ENCODE measurements at regions not wholly inside any gene's neighbourhood (a gene's known extent, or its start where the extent isn't known, plus 50 kb on each side); places are given as distances from the start of the nearest gene placed in this dataset.
"Not testable (repeated sequence)": the region's sequence is repeated elsewhere in the genome, so short reads cannot be mapped to it uniquely, and the experiment has no call there.

- ChIA-PET CTCF (no interaction called here), POLR2A (no interaction called here)
- Histone ChIP-seq H3K4me3 (ENCODE audit: low read length) (no peak overlapping the region), H3K4me1 (ENCODE audit: insufficient read depth, low read length) (no peaks in the 10 kb centered on the region), H3K27me3 (ENCODE audit: insufficient read depth, low read length, poor library complexity, severe bottlenecking) (no peaks in the 10 kb centered on the region), H3K36me3 (ENCODE audit: insufficient read depth, low read length) (no peaks in the 10 kb centered on the region), H3K27ac (ENCODE audit: low read depth, low read length) (no peak overlapping the region), H3K9me3 (ENCODE audit: low read length) (no peaks in the 10 kb centered on the region)
- Mint-ChIP-seq H3K4me1 (no peaks in the 10 kb centered on the region), H3K4me3 (no peak overlapping the region), H3K36me3 (no peaks in the 10 kb centered on the region), H3K27ac (no peak overlapping the region), H3K9me3 (peaks cover 0 to 6% (median 5%) of the 10 kb centered on the region in 5 donors), H3K27me3 (no peaks in the 10 kb centered on the region)
- DNase-seq: no peak
Observed at GRCh38 chr7:15086131-15086611, 183.6 kb upstream of the DGKB start.

GRCh38 chr7:15085366-15085765 is 182.8 kb upstream of the DGKB start:
- no peak overlapping the region for H3K27ac ChIP-seq (ENCODE audit: low read depth, low read length)
- Mint-ChIP-seq H3K27me3 (no peaks in the 10 kb centered on the region), H3K4me1 (no peaks in the 10 kb centered on the region), H3K4me3 (no peak overlapping the region), H3K36me3 (no peaks in the 10 kb centered on the region), H3K27ac (no peak overlapping the region), H3K9me3 (peaks cover 0 to 6% (median 5%) of the 10 kb centered on the region in 5 donors)
- H3K4me3 ChIP-seq (ENCODE audit: low read length): no peak overlapping the region
- POLR2A ChIA-PET: no interaction called here
- CTCF ChIA-PET: no interaction called here
- H3K4me1 ChIP-seq (ENCODE audit: insufficient read depth, low read length): no peaks in the 10 kb centered on the region
- H3K9me3 ChIP-seq (ENCODE audit: low read length): no peaks in the 10 kb centered on the region
- no peaks in the 10 kb centered on the region for H3K36me3 ChIP-seq (ENCODE audit: insufficient read depth, low read length)
- no peaks in the 10 kb centered on the region for H3K27me3 ChIP-seq (ENCODE audit: insufficient read depth, low read length, poor library complexity, severe bottlenecking)
- no peak for DNase-seq

GRCh38 chr7:15084368-15084767 is 181.8 kb upstream of the DGKB start:
- Histone ChIP-seq H3K4me3 (ENCODE audit: low read length) (no peak overlapping the region), H3K27me3 (ENCODE audit: insufficient read depth, low read length, poor library complexity, severe bottlenecking) (no peaks in the 10 kb centered on the region), H3K36me3 (ENCODE audit: insufficient read depth, low read length) (no peaks in the 10 kb centered on the region), H3K9me3 (ENCODE audit: low read length) (no peaks in the 10 kb centered on the region), H3K4me1 (ENCODE audit: insufficient read depth, low read length) (no peaks in the 10 kb centered on the region), H3K27ac (ENCODE audit: low read depth, low read length) (no peak overlapping the region)
- POLR2A ChIA-PET: no interaction called here
- peaks cover 0 to 5% (median 2%) of the 10 kb centered on the region in 5 donors for H3K9me3 Mint-ChIP-seq
- no peak overlapping the region for H3K27ac Mint-ChIP-seq
- no peaks in the 10 kb centered on the region for H3K4me1 Mint-ChIP-seq
- CTCF ChIA-PET: no interaction called here
- no peaks in the 10 kb centered on the region for H3K27me3 Mint-ChIP-seq
- no peak overlapping the region for H3K4me3 Mint-ChIP-seq
- DNase-seq: no peak
- H3K36me3 Mint-ChIP-seq: no peaks in the 10 kb centered on the region

- Histone ChIP-seq H3K36me3 (ENCODE audit: insufficient read depth, low read length) (no peaks in the 10 kb centered on the region), H3K27me3 (ENCODE audit: insufficient read depth, low read length, poor library complexity, severe bottlenecking) (no peaks in the 10 kb centered on the region), H3K27ac (ENCODE audit: low read depth, low read length) (no peak overlapping the region), H3K4me1 (ENCODE audit: insufficient read depth, low read length) (no peaks in the 10 kb centered on the region), H3K4me3 (ENCODE audit: low read length) (no peak overlapping the region), H3K9me3 (ENCODE audit: low read length) (no peaks in the 10 kb centered on the region)
- no peaks in the 10 kb centered on the region for H3K4me1 Mint-ChIP-seq
- no peaks in the 10 kb centered on the region for H3K27me3 Mint-ChIP-seq
- no peak overlapping the region for H3K4me3 Mint-ChIP-seq
- H3K36me3 Mint-ChIP-seq: no peaks in the 10 kb centered on the region
- no peak overlapping the region for H3K27ac Mint-ChIP-seq
- POLR2A ChIA-PET: no interaction called here
- peaks cover 0 to 10% (median 2%) of the 10 kb centered on the region in 5 donors for H3K9me3 Mint-ChIP-seq
- CTCF ChIA-PET: no interaction called here
- no peak for DNase-seq
Observed at GRCh38 chr7:15081891-15082290, 179.3 kb upstream of the DGKB start.

GRCh38 chr7:15073301-15073700 is 170.8 kb upstream of the DGKB start:
- H3K27ac Mint-ChIP-seq: no peak overlapping the region

DNA sequence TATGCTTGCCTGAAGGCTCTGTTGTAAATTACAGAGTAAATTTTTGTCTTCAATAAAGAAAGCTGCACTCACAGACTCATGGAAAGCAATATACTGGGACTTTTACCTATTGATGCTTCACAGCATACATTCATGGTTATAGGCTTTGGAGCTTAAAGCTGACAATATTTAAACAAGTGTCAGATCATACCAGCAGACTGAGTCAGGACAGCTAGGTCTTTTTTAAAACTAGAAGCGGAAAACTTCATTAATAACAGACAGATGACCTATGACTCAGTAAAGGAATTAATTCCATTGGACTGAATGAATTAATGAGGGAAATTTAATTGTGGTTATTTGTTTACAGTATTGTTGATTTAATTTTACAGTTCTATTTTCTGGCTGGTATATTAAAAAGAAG is 165.8 kb upstream of the DGKB start:
- Mint-ChIP-seq H3K4me3 (no peak overlapping the region), H3K27ac (no peak overlapping the region), H3K27me3 (no peaks in the 10 kb centered on the region), H3K36me3 (no peaks in the 10 kb centered on the region), H3K4me1 (no peaks in the 10 kb centered on the region), H3K9me3 (peaks cover 3 to 19% (median 4%) of the 10 kb centered on the region in 5 donors)
- DNase-seq: no peak
- no peak overlapping the region for H3K27ac ChIP-seq (ENCODE audit: low read depth, low read length)
- no peaks in the 10 kb centered on the region for H3K9me3 ChIP-seq (ENCODE audit: low read length)
- H3K4me3 ChIP-seq (ENCODE audit: low read length): no peak overlapping the region
- H3K36me3 ChIP-seq (ENCODE audit: insufficient read depth, low read length): no peaks in the 10 kb centered on the region
- H3K4me1 ChIP-seq (ENCODE audit: insufficient read depth, low read length): no peaks in the 10 kb centered on the region
- H3K27me3 ChIP-seq (ENCODE audit: insufficient read depth, low read length, poor library complexity, severe bottlenecking): no peaks in the 10 kb centered on the region
- ChIA-PET POLR2A (no interaction called here), CTCF (no interaction called here)

More at GRCh38 chr7:15073301-15073700, 170.8 kb upstream of the DGKB start:
- Histone ChIP-seq H3K4me3 (ENCODE audit: low read length) (no peak overlapping the region), H3K27ac (ENCODE audit: low read depth, low read length) (no peak overlapping the region), H3K36me3 (ENCODE audit: insufficient read depth, low read length) (no peaks in the 10 kb centered on the region), H3K27me3 (ENCODE audit: insufficient read depth, low read length, poor library complexity, severe bottlenecking) (no peaks in the 10 kb centered on the region), H3K4me1 (ENCODE audit: insufficient read depth, low read length) (no peaks in the 10 kb centered on the region), H3K9me3 (ENCODE audit: low read length) (no peaks in the 10 kb centered on the region)
- DNase-seq: no peak
- peaks cover 0 to 9% (median 2%) of the 10 kb centered on the region in 5 donors for H3K9me3 Mint-ChIP-seq
- H3K4me1 Mint-ChIP-seq: no peaks in the 10 kb centered on the region
- H3K27me3 Mint-ChIP-seq: no peaks in the 10 kb centered on the region
- ChIA-PET CTCF (no interaction called here), POLR2A (no interaction called here)
- no peaks in the 10 kb centered on the region for H3K36me3 Mint-ChIP-seq
- H3K4me3 Mint-ChIP-seq: no peak overlapping the region

DNA sequence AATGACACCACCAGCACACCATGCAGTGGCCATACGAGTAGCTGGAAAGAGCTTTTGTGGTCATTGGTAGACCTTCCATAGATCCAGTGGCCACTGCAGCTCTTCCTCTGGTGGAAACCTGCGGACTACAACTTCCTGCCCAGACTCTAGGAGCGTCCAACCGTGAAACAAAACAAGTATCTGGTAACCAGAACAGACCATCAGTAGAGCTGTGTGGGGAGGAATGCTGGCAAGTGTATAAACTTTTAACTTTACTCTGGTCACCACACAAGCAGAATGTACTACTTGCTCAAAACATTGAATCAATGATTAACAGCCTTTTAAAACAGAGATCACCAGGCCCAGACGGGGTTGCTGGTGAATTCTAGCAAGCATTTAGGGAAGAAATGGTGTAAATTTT is 154.7 kb upstream of the DGKB start:
- CTCF ChIA-PET: no interaction called here
- H3K4me1 Mint-ChIP-seq: no peaks in the 10 kb centered on the region

GRCh38 chr7:15054304-15054703 is 151.8 kb upstream of the DGKB start:
- H3K4me3 ChIP-seq (ENCODE audit: low read length); H3K27me3 ChIP-seq (ENCODE audit: insufficient read depth, low read length, poor library complexity, severe bottlenecking); H3K27ac ChIP-seq (ENCODE audit: low read depth, low read length); CTCF ChIA-PET; H3K36me3 ChIP-seq (ENCODE audit: insufficient read depth, low read length); H3K9me3 Mint-ChIP-seq; H3K4me1 ChIP-seq (ENCODE audit: insufficient read depth, low read length); H3K27me3 Mint-ChIP-seq; H3K36me3 Mint-ChIP-seq; DNase-seq; H3K4me3 Mint-ChIP-seq; H3K4me1 Mint-ChIP-seq; POLR2A ChIA-PET; H3K27ac Mint-ChIP-seq; H3K9me3 ChIP-seq (ENCODE audit: low read length): not testable (repeated sequence)

More for the DNA sequence above, 154.7 kb upstream of the DGKB start:
- no peaks in the 10 kb centered on the region for H3K27me3 ChIP-seq (ENCODE audit: insufficient read depth, low read length, poor library complexity, severe bottlenecking)
- H3K27ac ChIP-seq (ENCODE audit: low read depth, low read length): no peak overlapping the region
- peaks cover 0 to 10% (median 2%) of the 10 kb centered on the region in 5 donors for H3K9me3 Mint-ChIP-seq
- H3K27ac Mint-ChIP-seq: no peak overlapping the region
- no peaks in the 10 kb centered on the region for H3K9me3 ChIP-seq (ENCODE audit: low read length)
- no peaks in the 10 kb centered on the region for H3K27me3 Mint-ChIP-seq
- H3K36me3 ChIP-seq (ENCODE audit: insufficient read depth, low read length): no peaks in the 10 kb centered on the region
- H3K36me3 Mint-ChIP-seq: no peaks in the 10 kb centered on the region
- DNase-seq: no peak
- H3K4me3 ChIP-seq (ENCODE audit: low read length): no peak overlapping the region
- no peak overlapping the region for H3K4me3 Mint-ChIP-seq
- POLR2A ChIA-PET: no interaction called here
- H3K4me1 ChIP-seq (ENCODE audit: insufficient read depth, low read length): no peaks in the 10 kb centered on the region

- CTCF ChIA-PET: no interaction called here
- H3K4me3 Mint-ChIP-seq: no peak overlapping the region
- no peaks in the 10 kb centered on the region for H3K27me3 ChIP-seq (ENCODE audit: insufficient read depth, low read length, poor library complexity, severe bottlenecking)
- H3K9me3 Mint-ChIP-seq: peaks cover 0 to 6% (median 1%) of the 10 kb centered on the region in 5 donors
- no peak overlapping the region for H3K4me3 ChIP-seq (ENCODE audit: low read length)
- H3K27ac Mint-ChIP-seq: no peak overlapping the region
- no peak for DNase-seq
- H3K36me3 ChIP-seq (ENCODE audit: insufficient read depth, low read length): no peaks in the 10 kb centered on the region
- POLR2A ChIA-PET: no interaction called here
- no peak overlapping the region for H3K27ac ChIP-seq (ENCODE audit: low read depth, low read length)
- H3K27me3 Mint-ChIP-seq: peaks cover 0 to 3% of the 10 kb centered on the region in 2 donors
- H3K36me3 Mint-ChIP-seq: no peaks in the 10 kb centered on the region
- no peaks in the 10 kb centered on the region for H3K9me3 ChIP-seq (ENCODE audit: low read length)
- H3K4me1 ChIP-seq (ENCODE audit: insufficient read depth, low read length): no peaks in the 10 kb centered on the region
- H3K4me1 Mint-ChIP-seq: no peaks in the 10 kb centered on the region
Observed at GRCh38 chr7:15049157-15049556, 146.6 kb upstream of the DGKB start.
